SK-N-MC (cell line): ENCODE measurements at regions not wholly inside any gene's neighbourhood (a gene's known extent, or its start where the extent isn't known, plus 50 kb on each side); places are given as distances from the start of the nearest gene placed in this dataset.

ENCODE experiments used
- EZH2 ChIP-seq: fragments of 200-600 bp; sonication (generic); IDR thresholded peaks from one replicate; pipeline ENCODE4 v1.6.1; 2017; ENCODE audit warnings: antibody characterized with exemption
- FOXP2 ChIP-seq: optimal IDR thresholded peaks from 2 replicates; pipeline ENCODE3; 2011; ENCODE audit warnings: mild to moderate bottlenecking, moderate library complexity; ENCODE audit not compliant: insufficient read depth; ENCODE audit errors: extremely low read length, control extremely low read depth
- POLR2AphosphoS5 ChIP-seq: IDR thresholded peaks from 2 replicates; pipeline ENCODE4 v1.6.1; 2012; ENCODE audit warnings: mild to moderate bottlenecking, low read depth, low read length, borderline replicate concordance

GRCh38 chr4:108450236-108450898 is 170.0 kb upstream of the RPL34 start:
- TF ChIP-seq POLR2AphosphoS5 (no peak), EZH2 (no peak), FOXP2 (no peak)
